ENCODE measurements at regions not wholly inside any gene's neighbourhood (a gene's known extent, or its start where the extent isn't known, plus 50 kb on each side); places are given as distances from the start of the nearest gene placed in this dataset.

DNA sequence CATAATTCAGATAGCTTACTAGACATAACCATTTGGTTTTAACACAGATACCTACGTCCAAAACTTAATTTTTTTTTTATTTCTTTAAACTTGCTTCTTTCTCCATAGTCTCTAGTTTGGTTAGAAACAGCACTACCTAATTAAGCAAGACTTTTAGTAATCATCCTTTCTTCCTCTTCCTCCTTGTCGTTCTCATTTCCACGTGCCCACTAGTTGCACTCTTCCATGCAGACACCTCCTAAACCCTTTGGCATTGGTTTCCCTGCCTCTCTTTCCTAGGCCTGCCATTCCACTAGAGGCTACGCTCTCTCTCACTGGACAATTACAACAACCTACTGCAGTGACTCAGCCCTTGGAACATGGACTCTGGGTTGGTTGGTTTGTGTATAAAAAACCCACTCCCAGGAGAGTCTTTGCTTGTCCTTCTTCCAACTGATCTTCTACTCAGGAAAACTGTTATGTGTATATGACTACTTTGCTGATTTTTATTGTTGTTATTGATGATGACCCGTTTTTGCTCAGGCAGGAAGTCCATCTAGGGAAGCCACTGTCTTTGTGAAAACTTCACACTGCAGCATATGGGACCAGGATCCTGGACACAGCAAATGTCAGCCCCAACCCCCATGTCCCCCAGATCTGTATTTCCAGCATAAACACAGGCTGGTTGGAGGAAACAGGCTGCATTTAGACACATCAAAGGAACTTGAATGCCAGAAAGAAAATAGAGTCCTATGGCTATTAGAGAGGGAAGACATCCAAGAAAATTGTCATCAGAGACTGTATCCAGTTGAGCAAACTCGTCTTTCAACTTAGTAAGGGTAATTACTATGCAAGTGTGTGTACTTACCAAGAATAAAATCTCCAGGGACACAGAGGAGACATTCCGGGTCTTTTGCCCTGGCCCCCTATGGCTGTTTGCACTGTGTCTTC is 503.2 kb downstream of the GADD45G start:
- Mint-ChIP-seq H3K36me3 (ENCODE audit: unreplicated experiment) (peaks cover 6% of the 10 kb centered on the region), H3K4me1 (ENCODE audit: low read depth, unreplicated experiment) (peaks cover 9% of the 10 kb centered on the region), H3K27ac (ENCODE audit: unreplicated experiment) (no peak overlapping the region), H3K27me3 (ENCODE audit: unreplicated experiment) (peaks cover 2% of the 10 kb centered on the region), H3K4me3 (ENCODE audit: unreplicated experiment) (no peak overlapping the region), H3K9me3 (ENCODE audit: unreplicated experiment) (peaks cover 2% of the 10 kb centered on the region)
- no peak for DNase-seq
- TF ChIP-seq, protein P1, sequence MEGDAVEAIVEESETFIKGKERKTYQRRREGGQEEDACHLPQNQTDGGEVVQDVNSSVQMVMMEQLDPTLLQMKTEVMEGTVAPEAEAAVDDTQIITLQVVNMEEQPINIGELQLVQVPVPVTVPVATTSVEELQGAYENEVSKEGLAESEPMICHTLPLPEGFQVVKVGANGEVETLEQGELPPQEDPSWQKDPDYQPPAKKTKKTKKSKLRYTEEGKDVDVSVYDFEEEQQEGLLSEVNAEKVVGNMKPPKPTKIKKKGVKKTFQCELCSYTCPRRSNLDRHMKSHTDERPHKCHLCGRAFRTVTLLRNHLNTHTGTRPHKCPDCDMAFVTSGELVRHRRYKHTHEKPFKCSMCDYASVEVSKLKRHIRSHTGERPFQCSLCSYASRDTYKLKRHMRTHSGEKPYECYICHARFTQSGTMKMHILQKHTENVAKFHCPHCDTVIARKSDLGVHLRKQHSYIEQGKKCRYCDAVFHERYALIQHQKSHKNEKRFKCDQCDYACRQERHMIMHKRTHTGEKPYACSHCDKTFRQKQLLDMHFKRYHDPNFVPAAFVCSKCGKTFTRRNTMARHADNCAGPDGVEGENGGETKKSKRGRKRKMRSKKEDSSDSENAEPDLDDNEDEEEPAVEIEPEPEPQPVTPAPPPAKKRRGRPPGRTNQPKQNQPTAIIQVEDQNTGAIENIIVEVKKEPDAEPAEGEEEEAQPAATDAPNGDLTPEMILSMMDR (IDR thresholded peaks at IDR 0.05; ENCODE audit: partially characterized antibody, unreplicated experiment) = no peak

DNA sequence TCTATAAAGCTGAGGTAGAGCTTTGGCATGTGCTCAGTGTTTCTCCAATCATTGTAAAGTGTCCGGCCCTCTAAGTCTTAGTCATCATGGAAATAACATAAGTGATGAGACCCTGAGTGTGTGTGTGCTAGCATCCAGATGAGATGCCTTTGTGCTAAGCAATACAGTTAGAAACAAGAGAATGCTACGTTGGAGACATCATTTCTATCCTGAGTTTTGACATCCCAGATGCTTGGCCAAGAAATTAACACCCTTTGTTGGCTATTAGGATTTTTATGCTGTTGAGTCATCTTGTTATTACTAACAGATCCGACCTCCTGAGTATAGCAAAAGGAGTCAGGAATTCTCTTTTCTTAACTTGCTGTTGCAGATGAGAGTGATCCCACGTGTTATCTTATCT is 508.0 kb downstream of the GADD45G start:
- no peak overlapping the region for H3K4me3 Mint-ChIP-seq (ENCODE audit: unreplicated experiment)
- H3K27me3 Mint-ChIP-seq (ENCODE audit: unreplicated experiment) = peaks cover 3% of the 10 kb centered on the region
- DNase-seq = no peak
- H3K4me1 Mint-ChIP-seq (ENCODE audit: low read depth, unreplicated experiment) = peaks cover 15% of the 10 kb centered on the region
- TF ChIP-seq, protein P1 (IDR thresholded peaks at IDR 0.05; ENCODE audit: partially characterized antibody, unreplicated experiment) = no peak
- H3K36me3 Mint-ChIP-seq (ENCODE audit: unreplicated experiment) = peaks cover 6% of the 10 kb centered on the region
- no peak overlapping the region for H3K27ac Mint-ChIP-seq (ENCODE audit: unreplicated experiment)
- peaks cover 4% of the 10 kb centered on the region for H3K9me3 Mint-ChIP-seq (ENCODE audit: unreplicated experiment)

DNA sequence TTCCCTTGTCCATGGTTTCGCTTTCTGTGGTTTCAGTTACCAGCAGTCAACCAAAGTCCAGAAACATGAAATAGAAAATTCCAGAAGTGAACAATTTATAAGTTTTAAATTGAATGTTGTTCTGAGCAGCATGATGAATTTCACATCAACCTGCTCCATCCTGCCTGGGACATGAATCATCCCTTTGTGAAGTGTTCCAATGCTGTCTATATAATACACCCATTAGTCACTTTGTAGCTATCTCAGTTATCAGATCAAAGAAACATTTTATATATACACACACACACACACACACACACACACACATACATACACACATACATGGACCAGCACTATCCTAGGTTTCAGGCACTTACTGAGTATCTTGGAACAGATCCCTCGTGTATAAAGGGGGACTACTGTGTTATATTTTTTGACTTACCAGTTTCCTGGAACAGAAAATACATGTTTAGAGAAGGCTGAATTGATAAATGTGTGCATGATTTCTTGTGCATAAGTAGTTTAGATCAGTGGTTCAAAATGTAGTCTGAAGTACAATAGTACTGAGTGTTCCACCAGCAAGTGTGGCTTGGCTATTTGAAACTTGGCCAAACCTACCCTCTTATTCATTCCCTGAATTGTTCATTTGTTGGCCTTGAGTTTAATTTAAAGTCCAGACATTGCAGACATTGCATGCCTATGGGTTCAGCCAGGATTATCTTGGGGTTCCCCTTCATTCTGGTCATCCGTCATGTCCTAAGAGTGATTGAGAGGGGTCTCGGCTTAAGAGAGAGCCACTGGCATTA is 510.0 kb downstream of the GADD45G start:
- no peak overlapping the region for H3K27ac Mint-ChIP-seq (ENCODE audit: unreplicated experiment)
- H3K4me3 Mint-ChIP-seq (ENCODE audit: unreplicated experiment) = no peak overlapping the region
- H3K9me3 Mint-ChIP-seq (ENCODE audit: unreplicated experiment) = peaks cover 4% of the 10 kb centered on the region
- H3K4me1 Mint-ChIP-seq (ENCODE audit: low read depth, unreplicated experiment) = peaks cover 8% of the 10 kb centered on the region
- peaks cover 3% of the 10 kb centered on the region for H3K36me3 Mint-ChIP-seq (ENCODE audit: unreplicated experiment)
- DNase-seq = no peak
- peaks cover 3% of the 10 kb centered on the region for H3K27me3 Mint-ChIP-seq (ENCODE audit: unreplicated experiment)
- TF ChIP-seq, protein P1 (IDR thresholded peaks at IDR 0.05; ENCODE audit: partially characterized antibody, unreplicated experiment) = no peak

DNA sequence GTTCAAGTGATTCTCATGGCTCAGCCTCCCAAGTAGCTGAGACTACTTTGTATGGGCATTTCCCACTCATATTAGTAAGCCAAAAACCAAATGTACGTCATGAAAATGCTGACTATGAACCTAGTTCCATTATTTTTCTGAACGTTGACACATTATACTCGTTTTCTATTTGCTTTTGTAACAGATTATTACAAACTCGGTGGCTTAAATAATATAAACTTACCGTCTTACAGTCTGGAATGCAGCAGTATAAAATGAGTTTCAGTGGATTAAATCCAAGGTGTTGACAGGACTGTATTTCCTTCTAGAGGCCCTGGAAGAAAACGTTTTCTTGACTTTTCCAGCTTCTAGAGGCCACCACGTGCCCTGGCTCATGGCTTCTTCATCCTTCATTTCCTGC is 517.0 kb downstream of the GADD45G start:
- TF ChIP-seq, protein P1 (IDR thresholded peaks at IDR 0.05; ENCODE audit: partially characterized antibody, unreplicated experiment) = no peak
- H3K36me3 Mint-ChIP-seq (ENCODE audit: unreplicated experiment) = no peaks in the 10 kb centered on the region
- no peak overlapping the region for H3K4me3 Mint-ChIP-seq (ENCODE audit: unreplicated experiment)
- H3K9me3 Mint-ChIP-seq (ENCODE audit: unreplicated experiment) = peaks cover 3% of the 10 kb centered on the region
- H3K27ac Mint-ChIP-seq (ENCODE audit: unreplicated experiment) = no peak overlapping the region
- no peak for DNase-seq
- H3K27me3 Mint-ChIP-seq (ENCODE audit: unreplicated experiment) = no peaks in the 10 kb centered on the region
- H3K4me1 Mint-ChIP-seq (ENCODE audit: low read depth, unreplicated experiment) = peaks cover 14% of the 10 kb centered on the region

Measured in glutamatergic neuron (in vitro differentiated cells).